T-helper 1 cell (primary cell): ENCODE measurements at regions not wholly inside any gene's neighbourhood (a gene's known extent, or its start where the extent isn't known, plus 50 kb on each side); places are given as distances from the start of the nearest gene placed in this dataset.

ENCODE experiments used
- DNase-seq, 5 donors: peaks; one replicate each; pipeline ENCODE4 v3.0.0-alpha.2; 2012 to 2020

GRCh38 chr5:136526791-136527190, 161.4 kb upstream of the TRPC7 start:
- no peak for DNase-seq

DNA sequence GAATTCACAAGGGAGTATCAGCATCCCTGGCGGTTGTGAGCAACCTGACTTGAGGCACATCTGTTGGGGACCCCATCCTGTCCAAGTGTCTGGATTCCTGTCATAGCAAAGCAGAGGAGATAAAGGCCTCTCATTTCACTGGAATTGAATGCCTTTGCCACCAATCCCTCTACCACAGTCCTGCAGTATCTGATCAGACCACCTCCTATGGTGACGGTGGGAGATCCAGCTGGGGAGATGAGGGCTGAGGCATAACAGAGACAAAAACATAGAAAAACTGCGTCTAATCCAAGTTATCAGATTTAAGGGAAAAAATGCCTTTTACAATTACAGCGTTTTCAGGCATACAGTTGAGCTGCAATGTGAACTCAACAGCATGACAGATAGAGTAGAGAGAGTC, 160.7 kb upstream of the TRPC7 start:
- DNase-seq, result no peak

DNA sequence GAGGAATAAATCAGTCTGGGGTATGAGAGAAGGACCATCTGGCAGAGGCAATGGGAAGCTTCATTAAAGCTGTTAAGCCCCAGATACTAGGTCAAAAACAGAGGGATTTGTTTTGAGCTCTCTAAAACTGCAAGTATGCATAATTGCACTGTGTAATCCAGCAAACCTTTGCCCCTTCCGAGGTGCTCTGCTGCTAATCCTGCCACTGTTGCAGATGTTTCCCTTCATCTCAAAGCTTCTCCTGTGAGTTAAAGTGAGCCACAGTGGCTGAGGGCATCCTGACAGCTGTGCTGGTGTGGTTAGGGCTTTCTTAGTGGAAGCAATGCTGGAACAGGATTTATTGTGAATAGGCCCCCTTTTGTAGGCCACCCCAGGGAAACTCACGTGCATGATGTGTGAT, 160.3 kb upstream of the TRPC7 start:
- DNase-seq, result no peak

DNA sequence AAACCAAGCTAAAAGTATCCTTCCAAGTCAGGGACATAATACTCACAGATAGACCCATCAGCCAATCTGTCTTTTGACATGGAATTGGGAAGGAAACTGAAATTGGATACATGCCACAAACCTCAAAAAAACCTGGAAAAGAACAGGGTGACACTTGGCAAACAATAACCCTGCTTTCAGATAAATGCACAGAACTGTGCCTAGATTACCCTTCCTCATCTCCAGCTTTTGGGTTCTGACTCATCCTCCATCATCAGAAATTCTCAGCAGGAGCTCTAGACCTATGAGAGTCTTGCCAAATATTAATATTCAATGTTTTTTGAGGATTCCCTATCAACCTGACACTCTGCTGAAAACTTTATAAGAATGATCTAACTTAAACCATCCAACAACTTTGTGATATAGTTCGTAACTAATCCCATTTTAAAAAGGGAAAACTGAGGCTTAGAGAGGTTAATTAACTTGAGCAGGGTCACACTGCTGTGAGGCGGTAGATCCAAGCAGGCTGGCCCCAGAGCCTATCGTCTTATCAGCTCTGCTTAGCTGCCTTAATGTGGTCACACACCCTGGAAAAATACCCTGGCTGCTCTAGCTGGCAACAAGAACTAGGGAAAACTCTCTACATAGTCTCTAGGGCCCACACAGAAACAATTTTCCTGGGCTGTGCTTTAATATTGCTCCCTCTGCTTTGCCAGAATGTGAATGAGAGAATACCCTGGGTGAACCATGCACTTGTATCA, 157.0 kb upstream of the TRPC7 start:
- no peak for DNase-seq

DNA sequence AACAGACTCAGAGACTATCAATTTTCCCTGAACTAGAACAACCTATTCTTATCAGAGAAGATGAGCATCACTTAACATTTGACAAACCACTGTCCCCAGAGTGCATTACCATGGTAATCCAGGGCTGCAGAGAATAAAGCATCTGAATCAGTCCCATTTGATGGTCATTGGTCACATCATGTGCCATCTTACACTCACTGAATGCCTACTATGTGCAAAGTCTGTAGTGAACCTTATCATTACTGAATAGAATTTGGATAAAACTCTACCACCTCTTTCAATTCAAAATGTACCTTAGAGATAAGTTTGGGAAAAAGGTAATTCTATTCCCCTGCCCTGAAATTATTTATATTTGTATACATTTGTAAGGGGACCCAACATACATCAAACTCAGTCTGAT, 156.4 kb upstream of the TRPC7 start:
- DNase-seq, result no peak

GRCh38 chr5:136518814-136519213, 153.5 kb upstream of the TRPC7 start:
- DNase-seq, result no peak

DNA sequence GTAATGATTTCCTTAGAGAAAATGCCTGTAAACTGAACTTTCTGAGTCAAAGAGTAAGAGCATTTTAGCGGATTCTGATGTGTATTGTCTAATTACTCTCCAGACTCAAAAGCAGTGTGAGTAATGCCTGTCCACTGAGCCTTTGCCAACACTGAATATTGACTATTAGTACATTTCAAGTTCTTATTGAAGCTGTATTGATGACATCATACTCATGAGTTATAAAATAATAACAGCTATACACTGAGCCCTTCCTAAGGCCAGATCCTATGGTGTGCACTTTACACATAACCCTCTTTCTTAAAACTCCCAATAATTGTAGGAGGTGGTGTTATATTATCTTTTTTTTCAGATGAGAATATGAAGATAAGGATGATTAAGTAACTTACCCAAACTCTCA, 152.8 kb upstream of the TRPC7 start:
- no peak for DNase-seq

DNA sequence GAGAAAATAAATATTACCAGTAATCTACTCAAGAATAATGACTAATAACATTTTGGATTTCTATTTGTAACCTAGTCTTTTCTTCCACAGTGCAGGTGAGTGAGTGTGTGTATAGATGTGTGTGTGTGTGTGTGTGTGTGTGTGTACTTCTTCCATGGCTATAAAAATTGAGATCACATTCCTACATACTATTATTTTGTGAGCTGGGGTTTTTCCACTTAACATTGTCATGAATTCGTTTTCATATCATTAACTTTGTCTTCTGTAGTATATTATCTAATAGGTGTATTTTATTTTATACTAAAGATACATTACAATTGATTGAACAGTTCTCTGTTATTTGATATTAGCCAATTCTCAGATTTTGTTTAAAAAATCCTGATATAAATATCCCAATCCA, 152.4 kb upstream of the TRPC7 start:
- no peak for DNase-seq

DNA sequence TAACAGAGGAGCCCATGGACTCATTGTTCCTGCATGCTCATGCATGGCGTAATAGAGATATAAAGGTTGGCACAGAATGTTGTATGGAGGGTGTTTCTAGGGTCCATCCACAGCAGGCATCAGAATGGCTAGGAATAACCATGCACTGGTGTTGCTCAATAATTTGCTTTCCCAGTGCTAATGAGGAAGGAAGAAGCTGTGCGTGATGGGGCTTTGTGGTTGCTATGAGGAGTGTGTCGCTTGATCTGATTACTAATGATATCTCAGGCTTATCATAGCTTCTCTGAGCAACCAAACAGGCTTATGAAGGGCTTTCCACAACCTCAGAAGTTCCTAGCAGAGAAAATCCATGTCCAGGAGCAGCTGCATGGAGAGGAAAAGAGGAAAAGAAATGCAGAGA, 151.3 kb upstream of the TRPC7 start:
- DNase-seq, result no peak

DNA sequence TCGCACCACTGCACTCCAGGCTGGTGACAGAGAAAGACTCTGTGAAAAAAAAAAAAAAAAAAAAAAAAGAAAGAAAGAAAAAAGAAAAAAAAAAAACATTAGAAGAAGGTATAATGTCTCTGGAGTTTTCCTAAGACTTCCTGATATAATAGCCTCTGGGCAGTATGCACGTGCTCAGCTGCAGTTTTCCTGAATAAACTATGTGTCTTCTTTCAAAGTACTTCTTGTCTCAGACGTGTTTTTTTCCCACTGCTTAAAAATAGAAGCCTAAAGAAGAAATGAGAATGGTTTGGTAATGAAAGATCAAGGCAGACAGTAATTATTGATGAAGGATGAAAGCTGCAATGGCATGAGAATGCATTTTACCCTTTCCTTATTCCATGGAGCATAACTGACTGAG, 148.1 kb upstream of the TRPC7 start:
- no peak for DNase-seq

DNA sequence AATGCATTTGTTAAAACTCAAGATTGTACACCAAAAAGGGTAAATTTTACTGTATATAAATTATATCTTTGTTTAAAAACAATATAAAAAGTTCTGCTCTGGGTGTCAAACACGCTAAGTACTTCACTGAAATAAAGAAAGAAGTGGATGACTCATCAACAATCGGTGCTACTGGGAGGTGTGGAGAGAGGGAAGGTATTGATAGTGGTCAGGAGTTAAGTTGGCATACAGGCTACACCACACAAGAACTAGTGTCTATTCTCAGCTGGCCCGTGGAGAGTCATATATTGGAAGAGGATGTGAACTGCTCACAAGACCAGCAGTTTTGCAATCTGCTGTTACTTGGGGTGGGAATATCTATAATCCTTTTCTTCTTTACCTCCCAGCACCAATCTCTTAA, 145.7 kb upstream of the TRPC7 start:
- DNase-seq, result no peak

- DNase-seq, result no peak
Measured at GRCh38 chr5:136510481-136510880, 145.1 kb upstream of the TRPC7 start.

- no peak for DNase-seq
Measured at GRCh38 chr5:136506131-136506530, 140.8 kb upstream of the TRPC7 start.

GRCh38 chr5:136501133-136501532, 135.8 kb upstream of the TRPC7 start:
- DNase-seq, result no peak

DNA sequence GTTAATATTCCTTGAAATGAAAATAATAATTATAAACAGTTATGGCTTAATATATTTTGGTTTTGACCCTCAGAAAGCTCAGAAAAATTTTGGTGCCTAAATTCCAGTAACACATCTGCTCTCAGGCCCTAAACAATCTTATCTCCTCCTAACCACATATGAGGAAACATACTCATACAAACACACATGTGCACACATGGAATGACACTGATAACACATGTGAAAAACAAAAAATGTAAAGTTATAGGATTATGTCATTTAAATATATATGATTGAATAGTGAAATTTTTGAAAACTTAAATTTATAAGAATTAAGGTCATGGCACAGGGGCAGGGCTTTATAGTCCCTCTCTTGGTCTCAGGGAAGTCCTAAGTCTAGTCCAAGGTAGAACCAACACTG, 127.2 kb upstream of the TRPC7 start:
- DNase-seq, result no peak

DNA sequence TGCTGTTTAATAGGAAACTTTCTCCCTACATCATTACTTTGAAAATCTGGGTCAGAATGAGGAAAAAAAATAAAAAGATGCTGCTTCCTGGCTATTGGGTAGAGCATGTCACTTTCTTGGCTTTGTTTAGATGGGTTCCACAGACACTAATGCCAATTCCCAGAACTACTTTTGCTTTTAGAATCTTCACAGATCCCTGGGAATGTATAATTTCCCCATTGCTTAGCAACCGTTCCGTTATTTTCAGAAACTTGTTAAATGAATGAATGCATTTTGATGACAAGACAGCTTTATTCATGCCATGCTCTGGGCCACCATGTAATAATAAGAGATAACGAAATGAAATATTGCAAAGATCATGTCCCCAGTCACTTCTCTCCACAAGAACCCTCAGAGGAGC, 126.5 kb upstream of the TRPC7 start:
- DNase-seq, result no peak

GRCh38 chr5:136484808-136485325, 119.5 kb upstream of the TRPC7 start:
- DNase-seq, result no peak

GRCh38 chr5:136482206-136482605, 116.9 kb upstream of the TRPC7 start:
- DNase-seq, result no peak

DNA sequence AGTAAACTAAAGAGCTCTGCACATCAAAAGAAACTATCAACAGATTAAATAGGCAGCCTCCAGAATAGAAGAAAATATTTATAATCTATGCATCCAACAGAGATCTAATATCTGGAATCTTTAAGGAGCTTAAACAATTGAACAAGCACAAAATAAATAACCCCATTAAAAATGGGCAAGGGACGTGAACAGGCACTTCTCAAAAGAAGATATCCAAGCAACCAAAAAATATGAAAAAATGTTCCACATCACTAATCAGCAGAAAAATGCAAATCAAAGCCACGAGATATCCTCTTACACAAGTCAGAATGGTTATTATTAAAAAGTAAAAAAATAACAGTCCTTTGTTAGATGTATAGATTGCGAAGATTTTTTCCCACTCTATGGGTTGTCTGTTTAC, 109.1 kb upstream of the TRPC7 start:
- DNase-seq, result no peak

DNA sequence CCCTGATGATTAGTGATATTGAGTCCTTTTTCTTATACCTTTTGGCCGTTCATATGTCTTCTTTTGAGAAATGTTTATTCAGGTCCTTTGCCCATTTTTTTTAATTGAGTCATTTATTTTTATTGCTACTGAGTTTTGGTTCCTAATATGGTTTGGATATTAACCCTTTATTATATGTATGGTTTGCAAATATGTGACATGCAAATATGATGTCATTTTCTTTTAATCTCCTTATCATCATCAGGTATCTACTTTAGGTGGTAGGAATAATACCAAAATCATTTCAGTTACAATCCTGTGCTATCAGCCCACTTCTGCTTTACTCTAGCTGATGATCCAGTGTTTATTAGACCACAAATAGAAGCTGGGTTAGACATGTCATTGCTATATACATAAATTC, 102.3 kb upstream of the TRPC7 start:
- DNase-seq, result no peak

DNA sequence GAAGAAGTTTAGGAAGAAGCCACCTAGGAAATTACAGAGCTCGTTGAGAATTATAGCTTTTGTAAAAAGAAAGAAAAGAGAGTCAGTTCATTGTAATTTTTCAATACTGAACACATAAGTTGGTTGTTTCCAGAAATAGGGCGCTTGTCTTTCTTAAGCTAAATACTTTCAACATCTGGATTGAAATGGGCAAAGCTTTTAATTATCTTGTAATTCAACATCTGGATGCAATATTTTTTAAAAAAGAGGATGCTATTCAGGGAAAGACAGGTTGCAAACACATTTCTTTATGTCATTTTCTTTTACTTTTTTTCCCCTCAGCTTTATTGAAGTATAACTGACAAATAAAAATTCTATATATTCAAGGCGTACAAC, 100.7 kb upstream of the TRPC7 start:
- no peak for DNase-seq

DNA sequence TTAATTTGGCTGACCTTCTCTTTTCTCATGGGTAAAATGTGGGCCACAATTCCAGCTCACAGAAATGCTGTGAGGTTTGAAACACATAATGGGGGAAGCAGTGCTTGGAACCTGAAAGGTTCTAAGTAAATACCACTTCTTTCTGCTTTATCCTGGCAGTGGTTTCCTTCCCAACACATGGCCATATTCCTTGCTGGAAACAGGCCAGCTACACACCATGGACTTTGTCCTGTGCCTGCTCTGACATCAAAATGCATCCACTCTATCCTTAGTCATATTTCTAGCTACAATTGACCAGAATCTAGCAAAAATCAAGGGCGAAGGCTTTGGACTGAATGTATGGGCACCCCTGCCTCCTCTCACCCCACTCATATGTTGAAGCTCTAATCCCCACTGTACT, 93.1 kb upstream of the TRPC7 start:
- no peak for DNase-seq

DNA sequence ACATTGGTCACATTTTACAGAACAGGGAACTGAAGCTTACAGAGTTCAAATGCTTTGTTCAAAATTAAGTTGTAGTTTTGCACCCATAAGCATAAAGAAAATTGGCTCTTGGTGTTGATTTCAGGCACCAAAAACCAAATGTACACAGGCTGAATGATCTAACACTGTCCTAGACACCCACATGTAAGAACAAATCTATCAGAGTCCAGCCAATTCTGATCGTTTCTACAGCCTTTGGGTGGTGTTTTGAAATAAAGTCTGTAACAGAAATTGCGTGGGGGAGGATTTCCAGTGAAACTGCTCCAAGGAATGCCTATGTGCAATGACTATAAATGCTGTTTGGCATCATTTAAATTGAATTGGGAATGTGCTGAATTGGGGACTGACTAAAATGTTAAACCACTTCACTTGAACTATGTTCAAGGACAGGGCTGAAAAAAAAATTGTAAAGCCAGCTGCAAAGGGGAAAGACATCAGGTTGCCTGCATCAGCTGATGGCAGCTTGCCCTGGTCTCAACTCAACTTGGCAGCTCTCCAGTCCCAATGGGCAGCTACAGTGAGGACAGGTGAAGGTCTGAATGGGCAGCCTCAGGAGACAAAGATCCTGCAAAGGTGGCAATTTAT, 92.2 kb upstream of the TRPC7 start:
- DNase-seq, result no peak

DNA sequence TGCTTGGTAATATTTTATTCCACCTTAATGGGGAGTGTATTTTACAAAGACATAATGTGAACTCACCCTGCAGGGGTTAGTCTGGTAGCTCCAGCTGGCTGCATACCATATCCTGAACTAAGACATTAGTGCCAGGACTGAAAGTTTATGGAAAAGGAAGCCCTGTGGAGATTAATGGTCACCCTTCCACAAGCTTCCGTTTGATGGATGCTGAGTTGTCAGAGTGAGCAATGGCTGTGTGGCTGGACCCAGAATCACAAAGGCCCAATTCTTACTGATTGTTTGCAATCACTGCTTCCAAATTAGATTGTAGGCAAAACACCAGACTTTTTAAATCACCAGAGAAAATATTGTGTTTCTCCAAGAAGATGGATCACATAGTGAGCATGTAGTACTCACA, 90.1 kb upstream of the TRPC7 start:
- DNase-seq, result no peak
